HCT116 (cell line): ENCODE measurements at regions not wholly inside any gene's neighbourhood (a gene's known extent, or its start where the extent isn't known, plus 50 kb on each side); places are given as distances from the start of the nearest gene placed in this dataset.

Source experiments
- ATAC-seq: fragments of 200-7000 bp; cut with Tn5 transposase; 2 replicates; pipeline ENCODE4 v1.9.1; 2020; ENCODE audit warnings: mild to moderate bottlenecking, moderate library complexity
- BruUV-seq: library from RNA; stranded (reverse); fragments of 400-500 nt; replicated peaks from 2 replicates; lab custom pipeline; 2021; lab: Mats Ljungman, UMichigan
- CTCF ChIA-PET: fragments of 300-600 bp; sonication (Branson Sonifier 250); formaldehyde crosslinking; loops from one replicate; lab custom pipeline; 2021; ENCODE audit warnings: antibody characterized with exemption; lab: Charles Lee
- POLR2A ChIA-PET: fragments of 300-600, 350-600 bp; sonication (Branson Sonifier 250); formaldehyde crosslinking; loops from one replicate; lab custom pipeline; 2021; ENCODE audit warnings: antibody characterized with exemption; lab: Charles Lee
- RAD21 ChIA-PET, 2 experiments: fragments of 300-600 bp; sonication (Branson Sonifier 250); formaldehyde crosslinking; loops; one replicate each; lab custom pipeline; 2023; ENCODE audit warnings: low total read pairs in 2 of 2; ENCODE audit not compliant: uncharacterized antibody in 2 of 2, unreplicated experiment in 2 of 2, low non-redundant PET in 1 of 2; lab: Charles Lee
- DNase-seq: peaks from one replicate; pipeline ENCODE4 v3.0.0-alpha.2; 2010; ENCODE audit warnings: low read depth, low spot score
- H2AFZ ChIP-seq: fragments of 200-600 bp; shearing (Covaris generic), sonication (generic); 2 replicates; pipeline ENCODE4 v1.6.1; 2017; ENCODE audit warnings: low read depth, mixed run types, mixed read lengths, antibody characterized with exemption, low read length; ENCODE audit not compliant: poor library complexity, severe bottlenecking
- H3K27ac ChIP-seq: 2 replicates; pipeline ENCODE4 v1.5.1; 2012; ENCODE audit warnings: low read depth, low read length
- H3K27me3 ChIP-seq: fragments of 200-600 bp; sonication (generic); 2 replicates; pipeline ENCODE4 v1.6.1; 2016; ENCODE audit warnings: mixed run types, low read length, mixed read lengths; ENCODE audit not compliant: insufficient read depth
- H3K36me3 ChIP-seq, 2 experiments: fragments of 200-500 bp in 1 of 2; fragments of 200-600 bp in 1 of 2; sonication (Bioruptor generic) in 1 of 2; sonication (generic) in 1 of 2; 2 replicates each; pipeline versions ENCODE4 v1.5.1 to v1.6.1; 2014 to 2016; ENCODE audit warnings: low read length in 2 of 2, inconsistent platforms in 1 of 2, mixed read lengths in 1 of 2, mixed run types in 1 of 2; ENCODE audit not compliant: insufficient read depth in 2 of 2, control insufficient read depth in 1 of 2
- H3K4me1 ChIP-seq, 2 experiments: fragments of 200-600 bp in 1 of 2; sonication (generic) in 1 of 2; 2 replicates each; pipeline versions ENCODE4 v1.5.1 to v1.6.1; 2012 to 2017; ENCODE audit warnings: low read length in 2 of 2, inconsistent platforms in 1 of 2, mild to moderate bottlenecking in 1 of 2, mixed read lengths in 1 of 2, mixed run types in 1 of 2, moderate library complexity in 1 of 2; ENCODE audit not compliant: insufficient read depth in 2 of 2, control insufficient read depth in 1 of 2
- H3K4me2 ChIP-seq: fragments of 200-600 bp; sonication (generic); 2 replicates; pipeline ENCODE4 v1.6.1; 2017; ENCODE audit warnings: mixed run types, low read length, mixed read lengths
- H3K4me3 ChIP-seq, 2 experiments: fragments of 200-600 bp in 1 of 2; sonication (generic) in 1 of 2; replicated peaks in 1 of 2; 2 replicates each; pipeline ENCODE4 v1.5.1; 2011 to 2016; ENCODE audit warnings: low read length in 2 of 2, control low read depth in 1 of 2, low read depth in 1 of 2, mild to moderate bottlenecking in 1 of 2, mixed read lengths in 1 of 2, mixed run types in 1 of 2
- H3K79me2 ChIP-seq: fragments of 200-600 bp; sonication (generic); 2 replicates; pipeline ENCODE4 v1.6.1; 2017; ENCODE audit warnings: mild to moderate bottlenecking, mixed run types, low read length, moderate library complexity, mixed read lengths; ENCODE audit not compliant: insufficient read depth
- H3K9ac ChIP-seq: fragments of 200-600 bp; sonication (generic); 2 replicates; pipeline ENCODE4 v1.6.1; 2016; ENCODE audit warnings: low read length, mixed read lengths
- H3K9me2 ChIP-seq: fragments of 200-600 bp; sonication (generic), shearing (Covaris generic); 2 replicates; pipeline ENCODE4 v1.6.1; 2017; ENCODE audit warnings: mixed run types, mild to moderate bottlenecking, moderate library complexity; ENCODE audit not compliant: insufficient read depth
- H3K9me3 ChIP-seq, 2 experiments: fragments of 200-500 bp in 1 of 2; fragments of 200-600 bp in 1 of 2; sonication (Bioruptor generic) in 1 of 2; sonication (generic) in 1 of 2; 2 replicates each; pipeline ENCODE4 v1.6.1; 2014 to 2017; ENCODE audit warnings: low read length in 2 of 2, mixed read lengths in 2 of 2, inconsistent platforms in 1 of 2, low read depth in 1 of 2, mild to moderate bottlenecking in 1 of 2, mixed run types in 1 of 2, moderate library complexity in 1 of 2; ENCODE audit not compliant: control insufficient read depth in 1 of 2, insufficient read depth in 1 of 2
- H4K20me1 ChIP-seq: fragments of 200-600 bp; sonication (generic), shearing (Covaris generic); 2 replicates; pipeline ENCODE4 v1.6.1; 2017; ENCODE audit warnings: mixed run types, mild to moderate bottlenecking, moderate library complexity; ENCODE audit not compliant: insufficient read depth
- CEBPB ChIP-seq: IDR thresholded peaks from 2 replicates; pipeline ENCODE4 v1.6.1; 2012; ENCODE audit warnings: low read depth
- ELF1 ChIP-seq: IDR thresholded peaks from 2 replicates; pipeline ENCODE4 v1.6.1; 2012; ENCODE audit warnings: low read depth, borderline replicate concordance
- EZH2 ChIP-seq: fragments of 200-600 bp; sonication (generic); IDR thresholded peaks from 2 replicates; pipeline ENCODE4 v1.6.1; 2017; ENCODE audit warnings: antibody characterized with exemption, mixed run types
- EZH2phosphoT487 ChIP-seq: fragments of 200-600 bp; IDR thresholded peaks from 2 replicates; pipeline ENCODE4 v1.6.1; 2018; ENCODE audit warnings: antibody characterized with exemption, borderline replicate concordance
- POLR2A ChIP-seq: IDR thresholded peaks from 2 replicates; pipeline ENCODE4 v1.7.0; 2011; ENCODE audit warnings: borderline replicate concordance; ENCODE audit not compliant: insufficient read depth, insufficient read length; ENCODE audit errors: extremely low read depth
- POLR2AphosphoS5 ChIP-seq: IDR thresholded peaks from 2 replicates; pipeline ENCODE4 v1.6.1; 2011; ENCODE audit warnings: mild to moderate bottlenecking, low read depth, low read length, moderate library complexity
- SP1 ChIP-seq: IDR thresholded peaks from 2 replicates; pipeline ENCODE4 v1.6.1; 2012; ENCODE audit warnings: low read depth
- SRF ChIP-seq: IDR thresholded peaks from 2 replicates; pipeline ENCODE4 v1.6.1; 2012; ENCODE audit warnings: low read depth
- TCF7L2 ChIP-seq: IDR thresholded peaks from 2 replicates; pipeline ENCODE4 v1.7.0; 2011; ENCODE audit warnings: borderline replicate concordance, inconsistent platforms; ENCODE audit not compliant: insufficient read depth, insufficient read length; ENCODE audit errors: extremely low read depth
- ZFX ChIP-seq: fragments of 450-650 bp; IDR thresholded peaks from 2 replicates; pipeline ENCODE4 v1.6.1; 2017
- ZNF274 ChIP-seq: fragments of 200-500 bp; sonication (Bioruptor generic); IDR thresholded peaks from 2 replicates; pipeline ENCODE4 v1.6.1; 2014; ENCODE audit warnings: mild to moderate bottlenecking, low read depth, low read length, inconsistent platforms
- intact Hi-C: fragments of 100-400 bp; cut with micrococcal nuclease; formaldehyde crosslinking; loops from 2 replicates; pipeline ENCODE4 v1.10.0; 2022
- TF ChIP-seq, protein P1 (sequence below): IDR thresholded peaks from 2 replicates; pipeline ENCODE4 v1.6.1; 2012
- TF ChIP-seq, protein P2 (sequence below): IDR thresholded peaks from 2 replicates; pipeline ENCODE4 v1.6.1; 2011; ENCODE audit warnings: mild to moderate bottlenecking, low read length, moderate library complexity; ENCODE audit not compliant: insufficient replicate concordance; ENCODE audit errors: extremely low read depth

DNA sequence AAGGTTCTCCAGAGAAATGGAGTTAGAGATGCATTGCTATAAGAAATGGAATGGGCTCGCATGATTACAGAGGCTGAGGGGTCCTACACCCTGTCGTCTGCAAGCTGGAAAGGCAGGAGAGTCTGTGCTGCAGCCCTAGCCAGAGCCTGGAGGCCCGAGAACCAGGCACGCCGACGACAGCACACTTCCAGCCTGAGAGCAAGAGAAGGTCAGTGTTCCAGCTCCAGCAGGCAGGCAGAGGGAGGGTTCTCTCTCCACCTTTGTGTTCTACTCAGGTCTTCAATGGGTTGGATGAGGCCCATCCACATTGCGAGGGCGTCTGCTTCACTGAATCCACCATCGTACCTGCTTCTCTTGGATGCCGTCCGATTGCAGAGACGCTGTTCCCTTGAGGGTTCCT, 177.6 kb upstream of the HDAC4 start:
- no peaks in the 10 kb centered on the region for H3K9me3 ChIP-seq
- no TSS peak for BruUV-seq
- no peak overlapping the region for H3K4me3 ChIP-seq
- H3K4me2 ChIP-seq: no peak overlapping the region
- H3K27me3 ChIP-seq: no peaks in the 10 kb centered on the region
- CTCF ChIA-PET: no interaction called here
- RAD21 ChIA-PET: no interaction called here
- no peak for ATAC-seq
- intact Hi-C loops: no loop called here
- POLR2A ChIA-PET: no interaction called here
- no peak overlapping the region for H2AFZ ChIP-seq
- no peak overlapping the region for H3K27ac ChIP-seq
- no peaks in the 10 kb centered on the region for H3K9me2 ChIP-seq
- no peaks in the 10 kb centered on the region for H4K20me1 ChIP-seq
- H3K9ac ChIP-seq: no peak overlapping the region
- TF ChIP-seq ELF1 (no peak), CEBPB (no peak), ZNF274 (no peak), SP1 (no peak), TCF7L2 (no peak), EZH2 (no peak), POLR2A (no peak), POLR2AphosphoS5 (no peak), EZH2phosphoT487 (no peak), ZFX (no peak), SRF (no peak)
- TF ChIP-seq, protein P1, sequence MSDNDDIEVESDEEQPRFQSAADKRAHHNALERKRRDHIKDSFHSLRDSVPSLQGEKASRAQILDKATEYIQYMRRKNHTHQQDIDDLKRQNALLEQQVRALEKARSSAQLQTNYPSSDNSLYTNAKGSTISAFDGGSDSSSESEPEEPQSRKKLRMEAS: no peak
- TF ChIP-seq, protein P2, sequence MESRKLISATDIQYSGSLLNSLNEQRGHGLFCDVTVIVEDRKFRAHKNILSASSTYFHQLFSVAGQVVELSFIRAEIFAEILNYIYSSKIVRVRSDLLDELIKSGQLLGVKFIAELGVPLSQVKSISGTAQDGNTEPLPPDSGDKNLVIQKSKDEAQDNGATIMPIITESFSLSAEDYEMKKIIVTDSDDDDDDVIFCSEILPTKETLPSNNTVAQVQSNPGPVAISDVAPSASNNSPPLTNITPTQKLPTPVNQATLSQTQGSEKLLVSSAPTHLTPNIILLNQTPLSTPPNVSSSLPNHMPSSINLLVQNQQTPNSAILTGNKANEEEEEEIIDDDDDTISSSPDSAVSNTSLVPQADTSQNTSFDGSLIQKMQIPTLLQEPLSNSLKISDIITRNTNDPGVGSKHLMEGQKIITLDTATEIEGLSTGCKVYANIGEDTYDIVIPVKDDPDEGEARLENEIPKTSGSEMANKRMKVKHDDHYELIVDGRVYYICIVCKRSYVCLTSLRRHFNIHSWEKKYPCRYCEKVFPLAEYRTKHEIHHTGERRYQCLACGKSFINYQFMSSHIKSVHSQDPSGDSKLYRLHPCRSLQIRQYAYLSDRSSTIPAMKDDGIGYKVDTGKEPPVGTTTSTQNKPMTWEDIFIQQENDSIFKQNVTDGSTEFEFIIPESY: no peak
- H3K36me3 ChIP-seq: no peaks in the 10 kb centered on the region
- H3K79me2 ChIP-seq: no peaks in the 10 kb centered on the region
- no peak for DNase-seq
- H3K4me1 ChIP-seq: no peaks in the 10 kb centered on the region
